ENCODE measurements at regions not wholly inside any gene's neighbourhood (a gene's known extent, or its start where the extent isn't known, plus 50 kb on each side); places are given as distances from the start of the nearest gene placed in this dataset.

- TF ChIP-seq, protein P1, sequence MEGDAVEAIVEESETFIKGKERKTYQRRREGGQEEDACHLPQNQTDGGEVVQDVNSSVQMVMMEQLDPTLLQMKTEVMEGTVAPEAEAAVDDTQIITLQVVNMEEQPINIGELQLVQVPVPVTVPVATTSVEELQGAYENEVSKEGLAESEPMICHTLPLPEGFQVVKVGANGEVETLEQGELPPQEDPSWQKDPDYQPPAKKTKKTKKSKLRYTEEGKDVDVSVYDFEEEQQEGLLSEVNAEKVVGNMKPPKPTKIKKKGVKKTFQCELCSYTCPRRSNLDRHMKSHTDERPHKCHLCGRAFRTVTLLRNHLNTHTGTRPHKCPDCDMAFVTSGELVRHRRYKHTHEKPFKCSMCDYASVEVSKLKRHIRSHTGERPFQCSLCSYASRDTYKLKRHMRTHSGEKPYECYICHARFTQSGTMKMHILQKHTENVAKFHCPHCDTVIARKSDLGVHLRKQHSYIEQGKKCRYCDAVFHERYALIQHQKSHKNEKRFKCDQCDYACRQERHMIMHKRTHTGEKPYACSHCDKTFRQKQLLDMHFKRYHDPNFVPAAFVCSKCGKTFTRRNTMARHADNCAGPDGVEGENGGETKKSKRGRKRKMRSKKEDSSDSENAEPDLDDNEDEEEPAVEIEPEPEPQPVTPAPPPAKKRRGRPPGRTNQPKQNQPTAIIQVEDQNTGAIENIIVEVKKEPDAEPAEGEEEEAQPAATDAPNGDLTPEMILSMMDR (IDR thresholded peaks at IDR 0.05; ENCODE audit: low read depth, low read length): no peak
Observed at GRCh38 chr3:159170436-159171003, 368.7 kb downstream of the MFSD1 start.

GRCh38 chr3:159171333-159171732 lies 369.5 kb downstream of the MFSD1 start:
- TF ChIP-seq, protein P1 (IDR thresholded peaks at IDR 0.05; ENCODE audit: low read depth, low read length): no peak
- no peak overlapping the region for H3K4me3 ChIP-seq (ENCODE audit: low read depth, low read length)

More at GRCh38 chr3:159170436-159171003, 368.7 kb downstream of the MFSD1 start:
- no peak overlapping the region for H3K4me3 ChIP-seq (ENCODE audit: low read depth, low read length)

GRCh38 chr3:159172473-159172872 lies 370.6 kb downstream of the MFSD1 start:
- TF ChIP-seq, protein P1 (IDR thresholded peaks at IDR 0.05; ENCODE audit: low read depth, low read length): no peak
- H3K4me3 ChIP-seq (ENCODE audit: low read depth, low read length): no peak overlapping the region

DNA sequence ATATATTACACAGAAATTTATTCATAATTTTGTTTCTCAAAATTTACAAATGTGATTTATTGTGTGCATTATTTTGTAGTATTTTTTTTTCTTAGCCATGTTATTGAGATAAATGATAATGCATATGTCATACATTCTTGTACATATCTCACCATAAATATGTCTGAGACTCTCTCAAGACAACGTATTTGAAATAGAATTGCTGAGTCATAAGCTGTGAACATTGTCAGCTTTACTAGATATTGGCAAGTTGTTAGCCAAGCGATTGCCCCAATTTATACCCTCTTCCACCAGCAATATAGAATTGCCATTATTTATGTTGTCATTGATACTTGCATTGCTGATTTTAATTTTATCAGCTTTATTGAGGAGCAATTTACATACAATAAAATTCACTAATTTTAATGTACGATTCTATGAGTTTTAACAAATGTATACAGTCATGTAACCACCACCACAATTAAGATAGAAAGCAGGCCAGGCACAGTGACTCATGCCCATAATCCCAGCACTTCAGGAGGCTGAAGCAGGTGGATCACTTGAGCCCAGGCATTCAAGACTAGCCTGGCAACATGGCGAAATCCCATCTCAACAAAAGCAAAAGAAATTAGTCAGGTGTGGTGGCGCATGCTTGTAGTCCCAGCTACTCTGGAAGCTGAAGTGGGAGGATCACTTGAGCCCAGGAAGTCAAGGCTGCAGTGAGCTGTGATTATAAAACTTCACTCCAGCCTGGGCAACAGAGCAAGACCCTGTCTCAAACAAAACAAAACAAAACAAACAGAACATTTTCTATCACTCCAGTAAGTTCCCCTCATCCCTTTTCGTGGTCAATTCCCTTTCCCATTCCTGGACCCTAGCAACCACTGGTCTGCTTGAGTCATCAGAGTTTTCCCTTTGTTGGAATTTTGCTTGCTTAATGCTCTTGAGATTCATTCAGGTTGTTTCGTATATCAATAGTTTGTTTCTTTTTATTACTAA lies 373.1 kb downstream of the MFSD1 start:
- TF ChIP-seq, protein P1 (IDR thresholded peaks at IDR 0.05; ENCODE audit: low read depth, low read length): no peak
- no peak overlapping the region for H3K4me3 ChIP-seq (ENCODE audit: low read depth, low read length)

GRCh38 chr3:159178209-159178897 lies 376.5 kb downstream of the MFSD1 start:
- TF ChIP-seq, protein P1 (IDR thresholded peaks at IDR 0.05; ENCODE audit: low read depth, low read length): no peak
- H3K4me3 ChIP-seq (ENCODE audit: low read depth, low read length): no peak overlapping the region

DNA sequence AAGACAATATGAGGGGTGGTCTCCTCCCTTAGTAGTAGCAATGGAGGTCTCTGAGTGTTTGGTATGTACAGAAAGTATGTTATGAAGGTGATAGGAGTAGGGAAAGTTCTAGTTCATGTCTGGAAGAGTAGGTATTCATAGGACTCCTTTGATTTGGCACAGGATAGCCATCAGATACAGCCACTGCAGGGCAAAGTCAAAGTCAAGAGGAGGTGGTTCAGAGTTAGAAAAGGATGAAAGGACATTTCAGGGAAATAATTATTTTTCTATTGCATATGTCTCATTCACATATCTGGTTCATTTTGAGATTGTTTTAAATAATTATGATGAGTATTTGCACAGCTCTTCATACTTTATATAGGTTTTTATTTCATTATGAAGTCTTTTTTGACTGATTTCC lies 381.1 kb downstream of the MFSD1 start:
- TF ChIP-seq, protein P1 (IDR thresholded peaks at IDR 0.05; ENCODE audit: low read depth, low read length): no peak
- no peak overlapping the region for H3K4me3 ChIP-seq (ENCODE audit: low read depth, low read length)

Data from WI38 (cell line).